ENCODE measurements at regions not wholly inside any gene's neighbourhood (a gene's known extent, or its start where the extent isn't known, plus 50 kb on each side); places are given as distances from the start of the nearest gene placed in this dataset.

GRCh38 chr9:118701985-118702384 lies 667.2 kb downstream of the BRINP1 start:
- intact Hi-C loops (cut with DNase I) = no loop called here
- FAIRE-seq = no peak
- no peak overlapping the region for H3K9ac ChIP-seq (ENCODE audit: low read length in 3 of 3)

GRCh38 chr9:118711843-118712242 lies 657.4 kb downstream of the BRINP1 start:
- no peaks in the 10 kb centered on the region for H3K9me3 ChIP-seq (ENCODE audit: control insufficient read depth in 2 of 3, insufficient read depth in 1 of 3, low read length in 3 of 3)
- H3K36me3 ChIP-seq (ENCODE audit: control insufficient read depth in 2 of 3, insufficient read depth in 3 of 3, low read length in 3 of 3) = no peaks in the 10 kb centered on the region
- DNase-seq = no peak
- no peak overlapping the region for H3K9ac ChIP-seq (ENCODE audit: low read length in 3 of 3)
- TF ChIP-seq CTCF (IDR thresholded peaks at IDR 0.05; ENCODE audit: borderline replicate concordance, extremely low read depth, insufficient read depth) = no peak
- FAIRE-seq = no peak
- intact Hi-C loops (cut with DNase I) = no loop called here
- no peak overlapping the region for H3K4me3 ChIP-seq (ENCODE audit: low read length in 3 of 3)
- no peaks in the 10 kb centered on the region for H3K4me1 ChIP-seq (ENCODE audit: control insufficient read depth in 2 of 3, insufficient read depth in 2 of 3, low read depth in 1 of 3, low read length in 3 of 3)
- no peaks in the 10 kb centered on the region for H3K27me3 ChIP-seq (ENCODE audit: control insufficient read depth, insufficient read depth, low read length)
- H3K27ac ChIP-seq (ENCODE audit: low read depth in 2 of 2, low read length in 2 of 2) = no peak overlapping the region

More at GRCh38 chr9:118701985-118702384, 667.2 kb downstream of the BRINP1 start:
- H3K27ac ChIP-seq (ENCODE audit: low read depth in 2 of 2, low read length in 2 of 2) = no peak overlapping the region
- no peak for DNase-seq
- no peaks in the 10 kb centered on the region for H3K9me3 ChIP-seq (ENCODE audit: control insufficient read depth in 2 of 3, insufficient read depth in 1 of 3, low read length in 3 of 3)
- H3K27me3 ChIP-seq (ENCODE audit: control insufficient read depth, insufficient read depth, low read length) = no peaks in the 10 kb centered on the region
- no peak overlapping the region for H3K4me3 ChIP-seq (ENCODE audit: low read length in 3 of 3)
- no peaks in the 10 kb centered on the region for H3K4me1 ChIP-seq (ENCODE audit: control insufficient read depth in 2 of 3, insufficient read depth in 2 of 3, low read depth in 1 of 3, low read length in 3 of 3)
- TF ChIP-seq CTCF (IDR thresholded peaks at IDR 0.05; ENCODE audit: borderline replicate concordance, extremely low read depth, insufficient read depth) = no peak
- H3K36me3 ChIP-seq (ENCODE audit: control insufficient read depth in 2 of 3, insufficient read depth in 3 of 3, low read length in 3 of 3) = no peaks in the 10 kb centered on the region

- Histone ChIP-seq H3K27ac (ENCODE audit: low read depth in 2 of 2, low read length in 2 of 2) (no peak overlapping the region), H3K27me3 (ENCODE audit: control insufficient read depth, insufficient read depth, low read length) (no peaks in the 10 kb centered on the region), H3K4me3 (ENCODE audit: low read length in 3 of 3) (no peak overlapping the region), H3K4me1 (ENCODE audit: control insufficient read depth in 2 of 3, insufficient read depth in 2 of 3, low read depth in 1 of 3, low read length in 3 of 3) (no peaks in the 10 kb centered on the region), H3K9me3 (ENCODE audit: control insufficient read depth in 2 of 3, insufficient read depth in 1 of 3, low read length in 3 of 3) (peaks cover 0 to 9% (median 0%) of the 10 kb centered on the region in 3 donors), H3K36me3 (ENCODE audit: control insufficient read depth in 2 of 3, insufficient read depth in 3 of 3, low read length in 3 of 3) (no peaks in the 10 kb centered on the region), H3K9ac (ENCODE audit: low read length in 3 of 3) (no peak overlapping the region)
- no peak for TF ChIP-seq CTCF (IDR thresholded peaks at IDR 0.05; ENCODE audit: borderline replicate concordance, extremely low read depth, insufficient read depth)
- no peak for DNase-seq
- intact Hi-C loops (cut with DNase I) = no loop called here
- FAIRE-seq = no peak
These were observed 648.0 kb downstream of the BRINP1 start for GRCh38 chr9:118721276-118721675.

- Histone ChIP-seq H3K27ac (ENCODE audit: low read depth in 2 of 2, low read length in 2 of 2) (no peak overlapping the region), H3K36me3 (ENCODE audit: control insufficient read depth in 2 of 3, insufficient read depth in 3 of 3, low read length in 3 of 3) (no peaks in the 10 kb centered on the region), H3K4me3 (ENCODE audit: low read length in 3 of 3) (no peak overlapping the region), H3K27me3 (ENCODE audit: control insufficient read depth, insufficient read depth, low read length) (no peaks in the 10 kb centered on the region), H3K9ac (ENCODE audit: low read length in 3 of 3) (no peak overlapping the region), H3K4me1 (ENCODE audit: control insufficient read depth in 2 of 3, insufficient read depth in 2 of 3, low read depth in 1 of 3, low read length in 3 of 3) (no peaks in the 10 kb centered on the region), H3K9me3 (ENCODE audit: control insufficient read depth in 2 of 3, insufficient read depth in 1 of 3, low read length in 3 of 3) (peaks cover 0 to 9% (median 0%) of the 10 kb centered on the region in 3 donors)
- intact Hi-C loops (cut with DNase I) = no loop called here
- TF ChIP-seq CTCF (IDR thresholded peaks at IDR 0.05; ENCODE audit: borderline replicate concordance, extremely low read depth, insufficient read depth) = no peak
- DNase-seq (no peak), FAIRE-seq (no peak)
These were observed 647.3 kb downstream of the BRINP1 start for GRCh38 chr9:118721923-118722322.
